GM12864 (cell line): ENCODE measurements at regions not wholly inside any gene's neighbourhood (a gene's known extent, or its start where the extent isn't known, plus 50 kb on each side); places are given as distances from the start of the nearest gene placed in this dataset.

ENCODE experiments used
- DNase-seq: peaks from one replicate; pipeline ENCODE4 v3.0.0-alpha.2; 2011; ENCODE audit warnings: low read depth
- H3K4me3 ChIP-seq: 2 replicates; pipeline ENCODE4 v1.5.1; 2011; ENCODE audit warnings: mild to moderate bottlenecking, low read depth, low read length, control low read depth
- TF ChIP-seq, protein P1 (sequence below): IDR thresholded peaks from 2 replicates; pipeline ENCODE4 v1.5.1; 2011; ENCODE audit warnings: low read depth, mild to moderate bottlenecking, moderate library complexity, low read length, control low read depth, inconsistent platforms; ENCODE audit errors: missing control alignments

DNA sequence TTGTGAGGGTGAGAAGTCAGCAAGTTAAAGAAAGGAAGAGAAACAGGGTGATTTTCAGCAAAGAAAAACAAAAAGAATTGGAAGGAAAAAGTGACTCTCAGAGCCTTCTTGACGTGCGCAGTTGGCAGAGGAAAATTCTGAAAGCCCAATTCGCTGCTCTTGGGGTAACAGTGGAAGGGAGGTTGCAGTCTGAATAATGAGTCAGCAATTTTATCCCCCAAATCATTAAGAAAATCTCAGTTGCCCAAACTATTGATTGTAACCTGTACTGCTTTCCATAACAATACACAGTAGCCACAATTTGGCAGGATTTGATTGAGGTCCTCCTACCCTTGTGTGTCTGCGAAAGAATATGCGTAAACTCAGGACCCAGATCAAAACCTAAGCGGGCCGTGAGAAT is 309.1 kb downstream of the EMP1 start:
- TF ChIP-seq, protein P1, sequence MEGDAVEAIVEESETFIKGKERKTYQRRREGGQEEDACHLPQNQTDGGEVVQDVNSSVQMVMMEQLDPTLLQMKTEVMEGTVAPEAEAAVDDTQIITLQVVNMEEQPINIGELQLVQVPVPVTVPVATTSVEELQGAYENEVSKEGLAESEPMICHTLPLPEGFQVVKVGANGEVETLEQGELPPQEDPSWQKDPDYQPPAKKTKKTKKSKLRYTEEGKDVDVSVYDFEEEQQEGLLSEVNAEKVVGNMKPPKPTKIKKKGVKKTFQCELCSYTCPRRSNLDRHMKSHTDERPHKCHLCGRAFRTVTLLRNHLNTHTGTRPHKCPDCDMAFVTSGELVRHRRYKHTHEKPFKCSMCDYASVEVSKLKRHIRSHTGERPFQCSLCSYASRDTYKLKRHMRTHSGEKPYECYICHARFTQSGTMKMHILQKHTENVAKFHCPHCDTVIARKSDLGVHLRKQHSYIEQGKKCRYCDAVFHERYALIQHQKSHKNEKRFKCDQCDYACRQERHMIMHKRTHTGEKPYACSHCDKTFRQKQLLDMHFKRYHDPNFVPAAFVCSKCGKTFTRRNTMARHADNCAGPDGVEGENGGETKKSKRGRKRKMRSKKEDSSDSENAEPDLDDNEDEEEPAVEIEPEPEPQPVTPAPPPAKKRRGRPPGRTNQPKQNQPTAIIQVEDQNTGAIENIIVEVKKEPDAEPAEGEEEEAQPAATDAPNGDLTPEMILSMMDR = no peak
- DNase-seq = no peak
- no peak overlapping the region for H3K4me3 ChIP-seq

DNA sequence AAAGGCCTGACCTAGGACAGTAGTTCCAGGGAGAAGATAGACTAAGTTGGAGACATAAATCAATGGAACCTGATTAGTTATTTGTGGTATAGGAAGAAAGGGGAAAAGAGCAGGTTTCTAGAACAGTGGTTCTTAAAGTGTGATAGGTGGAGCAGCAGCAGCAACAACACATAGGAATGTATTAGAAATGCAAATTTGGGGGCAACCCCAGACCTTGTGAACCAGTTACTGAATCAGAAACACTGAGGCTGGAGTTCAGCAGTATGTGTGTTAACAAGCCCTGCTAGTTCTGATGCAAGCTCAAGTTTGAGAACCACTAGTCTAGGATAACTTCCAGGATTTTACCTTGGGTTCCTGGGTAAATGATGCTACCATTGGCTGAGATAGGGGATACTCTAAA is 308.7 kb downstream of the EMP1 start:
- TF ChIP-seq, protein P1 = no peak
- no peak for DNase-seq
- no peak overlapping the region for H3K4me3 ChIP-seq

- no peak overlapping the region for H3K4me3 ChIP-seq
- TF ChIP-seq, protein P1 = no peak
- no peak for DNase-seq
Measured at GRCh38 chr12:13504736-13505135, 308.2 kb downstream of the EMP1 start.

- H3K4me3 ChIP-seq = no peak overlapping the region
- TF ChIP-seq, protein P1 = no peak
- DNase-seq = no peak
Measured at GRCh38 chr12:13504074-13504473, 307.5 kb downstream of the EMP1 start.

- H3K4me3 ChIP-seq = no peak overlapping the region
- TF ChIP-seq, protein P1 = no peak
- DNase-seq = no peak
Measured at GRCh38 chr12:13503094-13503835, 306.7 kb downstream of the EMP1 start.

DNA sequence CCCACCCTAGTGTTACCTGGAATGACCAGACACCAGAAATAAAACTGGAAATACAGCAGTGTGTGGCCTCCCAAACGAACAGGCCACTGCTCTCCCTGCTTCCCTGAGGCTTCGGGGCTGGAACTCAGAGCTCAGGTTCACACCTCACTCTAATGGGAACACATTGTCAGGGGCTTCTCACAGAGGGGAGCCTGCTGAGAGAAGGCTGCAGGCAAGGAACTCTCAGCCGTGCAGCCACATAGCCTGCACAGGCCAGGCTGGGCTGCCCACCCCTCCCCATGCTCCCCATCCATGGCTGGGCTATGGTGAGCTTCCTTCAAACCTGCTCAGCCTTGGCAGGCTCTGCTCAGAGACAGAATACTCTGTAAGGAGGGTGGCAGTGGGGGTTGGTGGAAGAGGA is 302.5 kb downstream of the EMP1 start:
- DNase-seq = no peak
- TF ChIP-seq, protein P1 = no peak

DNA sequence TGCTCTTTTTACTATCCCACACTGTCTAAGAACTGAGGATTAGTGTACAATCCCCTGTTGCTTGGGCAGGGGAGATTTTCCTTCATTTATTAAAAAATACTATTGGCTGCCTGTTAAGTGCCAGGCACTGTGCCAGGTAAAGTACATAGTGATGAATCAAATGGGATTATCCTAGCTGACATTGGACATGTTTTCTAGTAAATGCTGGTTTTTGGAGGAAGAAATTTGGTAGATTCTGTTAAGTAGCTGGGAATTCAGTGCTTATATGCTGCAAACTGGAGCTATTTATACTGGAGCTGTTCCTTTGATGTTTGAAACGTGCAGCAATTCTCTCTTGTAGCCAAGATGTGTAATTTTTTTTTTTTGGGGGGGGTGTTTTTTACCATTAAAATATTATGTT is 299.6 kb downstream of the EMP1 start:
- DNase-seq = no peak
- no peak overlapping the region for H3K4me3 ChIP-seq
- TF ChIP-seq, protein P1 = no peak

More for the DNA sequence above, 302.5 kb downstream of the EMP1 start:
- no peak overlapping the region for H3K4me3 ChIP-seq
